GM12864 (cell line): ENCODE measurements at regions not wholly inside any gene's neighbourhood (a gene's known extent, or its start where the extent isn't known, plus 50 kb on each side); places are given as distances from the start of the nearest gene placed in this dataset.
"Not testable (repeated sequence)": the region's sequence is repeated elsewhere in the genome, so short reads cannot be mapped to it uniquely, and the experiment has no call there.

Source experiments
- DNase-seq: peaks from one replicate; pipeline ENCODE4 v3.0.0-alpha.2; 2011; ENCODE audit warnings: low read depth
- H3K4me3 ChIP-seq: 2 replicates; pipeline ENCODE4 v1.5.1; 2011; ENCODE audit warnings: mild to moderate bottlenecking, low read depth, low read length, control low read depth
- CTCF ChIP-seq: IDR thresholded peaks from 2 replicates; pipeline ENCODE4 v1.5.1; 2011; ENCODE audit warnings: low read depth, mild to moderate bottlenecking, moderate library complexity, low read length, control low read depth, inconsistent platforms; ENCODE audit errors: missing control alignments

- H3K4me3 ChIP-seq = not testable (repeated sequence)
These were observed 121.1 kb upstream of the SESTD1 start for GRCh38 chr2:179385756-179386155.

GRCh38 chr2:179383975-179384374 is 119.3 kb upstream of the SESTD1 start:
- no peak for TF ChIP-seq CTCF
- no peak for DNase-seq
- H3K4me3 ChIP-seq = no peak overlapping the region

More at GRCh38 chr2:179385756-179386155, 121.1 kb upstream of the SESTD1 start:
- DNase-seq = not testable (repeated sequence)

- no peak for TF ChIP-seq CTCF
- no peak overlapping the region for H3K4me3 ChIP-seq
- DNase-seq = no peak
These were observed 112.7 kb upstream of the SESTD1 start for GRCh38 chr2:179377296-179377695.

- no peak for DNase-seq
- no peak for TF ChIP-seq CTCF
- no peak overlapping the region for H3K4me3 ChIP-seq
These were observed 112.2 kb upstream of the SESTD1 start for GRCh38 chr2:179376881-179377280.

- no peak overlapping the region for H3K4me3 ChIP-seq
- DNase-seq = no peak
- no peak for TF ChIP-seq CTCF
These were observed 109.2 kb upstream of the SESTD1 start for GRCh38 chr2:179373816-179374215.

- not testable (repeated sequence) for DNase-seq, H3K4me3 ChIP-seq
These were observed 100.9 kb upstream of the SESTD1 start for GRCh38 chr2:179365561-179365960.

- no peak for TF ChIP-seq CTCF
- no peak for DNase-seq
- H3K4me3 ChIP-seq = no peak overlapping the region
These were observed 91.2 kb upstream of the SESTD1 start for GRCh38 chr2:179355881-179356280.

GRCh38 chr2:179354739-179355537 is 90.3 kb upstream of the SESTD1 start:
- TF ChIP-seq CTCF = no peak
- no peak overlapping the region for H3K4me3 ChIP-seq
- DNase-seq = no peak
